GM21576 (cell line): ENCODE measurements at regions not wholly inside any gene's neighbourhood (a gene's known extent, or its start where the extent isn't known, plus 50 kb on each side); places are given as distances from the start of the nearest gene placed in this dataset.

Source experiments
- ATAC-seq: cut with Tn5 transposase; IDR thresholded peaks from one replicate; pipeline ENCODE4 v1.9.1; 2021; ENCODE audit warnings: mild to moderate bottlenecking, moderate library complexity; ENCODE audit not compliant: unreplicated experiment

GRCh38 chr12:124240493-124240892, 54.4 kb upstream of the RFLNA start:
- no peak for ATAC-seq

DNA sequence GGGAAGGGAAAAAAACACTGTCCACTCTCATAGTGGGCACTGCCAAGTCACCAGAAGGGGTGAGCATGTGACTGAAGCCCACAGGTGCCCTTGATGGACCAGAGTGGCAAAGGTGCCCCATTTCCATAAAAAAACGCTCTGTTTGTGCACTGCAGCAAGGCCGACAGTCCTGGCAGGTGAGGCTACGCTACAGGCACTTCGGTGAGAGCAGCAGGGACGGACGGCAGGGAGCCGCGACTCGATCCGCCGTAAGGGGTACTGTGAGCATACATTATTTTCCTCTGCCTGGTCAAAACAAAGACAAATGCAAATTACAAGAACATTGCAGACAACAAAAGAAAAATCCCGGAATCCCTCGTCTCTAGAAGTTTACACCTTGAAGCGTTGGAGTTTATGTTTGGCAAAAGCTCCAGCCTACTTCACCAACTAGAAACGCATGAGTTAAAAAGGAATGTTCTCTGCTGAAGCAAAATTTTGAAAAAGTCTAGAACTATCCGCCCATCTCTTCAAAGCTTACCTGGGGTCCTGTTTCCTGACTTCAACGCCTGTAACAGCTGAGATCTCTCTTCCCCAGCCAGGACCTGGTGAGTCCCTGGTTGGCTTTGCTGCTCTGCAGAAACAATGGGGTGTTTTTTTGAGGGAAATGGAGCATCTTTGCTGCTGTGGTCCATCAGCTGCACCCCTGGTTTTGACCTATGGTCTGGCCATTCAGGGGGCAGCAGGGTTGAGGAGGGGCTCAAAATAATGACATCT, 52.9 kb upstream of the RFLNA start:
- ATAC-seq, result no peak

DNA sequence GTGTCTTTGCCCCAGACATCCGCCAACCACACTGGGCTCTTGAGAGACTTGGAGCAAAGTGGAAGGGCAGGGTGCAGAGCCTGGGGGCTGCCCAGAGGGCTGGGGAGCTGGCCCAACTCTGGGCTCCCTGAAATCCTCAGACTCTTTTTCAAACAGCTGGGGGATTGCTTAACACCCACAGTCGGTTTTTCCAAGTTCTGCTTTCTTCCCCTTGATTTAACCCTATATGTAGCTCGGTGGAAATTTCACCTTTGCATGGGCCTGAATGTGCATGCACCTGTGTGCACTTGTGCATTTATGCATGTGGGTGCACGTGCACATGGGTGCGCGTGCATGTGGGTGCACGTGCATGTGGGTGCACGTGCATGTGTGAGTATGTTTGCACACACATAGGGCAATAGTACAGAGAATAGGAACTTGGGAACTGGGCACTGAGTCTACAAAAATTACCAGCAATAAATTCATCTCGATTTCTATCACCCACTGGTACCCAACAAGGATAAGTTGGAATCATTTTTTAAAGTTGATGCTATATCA, 52.3 kb upstream of the RFLNA start:
- no peak for ATAC-seq

GRCh38 chr12:124243936-124244335, 51.0 kb upstream of the RFLNA start:
- ATAC-seq, result no peak
